Activated naive CD4-positive, alpha-beta T cell treated with anti-CD3 and anti-CD28 coated beads, Interleukin-2, amount 50 U/mL, for 16 hours (primary cell): ENCODE measurements at regions not wholly inside any gene's neighbourhood (a gene's known extent, or its start where the extent isn't known, plus 50 kb on each side); places are given as distances from the start of the nearest gene placed in this dataset.
"Not testable (repeated sequence)": the region's sequence is repeated elsewhere in the genome, so short reads cannot be mapped to it uniquely, and the experiment has no call there.

Experiments used
- DNase-seq: peaks from one replicate; pipeline ENCODE4 v3.0.0-alpha.2; 2020

- no peak for DNase-seq
These were observed 322.9 kb downstream of the SETD4 start for GRCh38 chr21:35737449-35737848.

- DNase-seq: no peak
These were observed 327.5 kb downstream of the SETD4 start for GRCh38 chr21:35732788-35733187.

- DNase-seq: no peak
These were observed 330.0 kb downstream of the SETD4 start for GRCh38 chr21:35730325-35730724.

- DNase-seq: no peak
These were observed 332.5 kb downstream of the SETD4 start for GRCh38 chr21:35727830-35728229.

- DNase-seq: no peak
These were observed 336.2 kb downstream of the SETD4 start for GRCh38 chr21:35724156-35724555.

- no peak for DNase-seq
These were observed 338.6 kb downstream of the SETD4 start for GRCh38 chr21:35721701-35722100.

GRCh38 chr21:35720208-35720731 is 340.1 kb downstream of the SETD4 start:
- no peak for DNase-seq

GRCh38 chr21:35719080-35719479 is 341.2 kb downstream of the SETD4 start:
- DNase-seq: no peak

- DNase-seq: no peak
These were observed 343.3 kb downstream of the SETD4 start for GRCh38 chr21:35716876-35717565.

GRCh38 chr21:35713914-35714313 is 346.4 kb downstream of the SETD4 start:
- no peak for DNase-seq

GRCh38 chr21:35711661-35712060 is 348.7 kb downstream of the SETD4 start:
- DNase-seq: no peak

GRCh38 chr21:35711213-35711612 is 349.1 kb downstream of the SETD4 start:
- no peak for DNase-seq

GRCh38 chr21:35709990-35710389 is 350.3 kb downstream of the SETD4 start:
- DNase-seq: not testable (repeated sequence)

- DNase-seq: no peak
These were observed 354.4 kb downstream of the SETD4 start for GRCh38 chr21:35705888-35706287.

GRCh38 chr21:35705237-35705887 is 355.0 kb downstream of the SETD4 start:
- no peak for DNase-seq

- no peak for DNase-seq
These were observed 356.6 kb downstream of the SETD4 start for GRCh38 chr21:35703704-35704103.

GRCh38 chr21:35699361-35699760 is 361.0 kb downstream of the SETD4 start:
- DNase-seq: no peak

- no peak for DNase-seq
These were observed 363.0 kb downstream of the SETD4 start for GRCh38 chr21:35697321-35697808.

- no peak for DNase-seq
These were observed 363.7 kb downstream of the SETD4 start for GRCh38 chr21:35696644-35697043.

- DNase-seq: no peak
These were observed 368.0 kb downstream of the SETD4 start for GRCh38 chr21:35692311-35692710.

- DNase-seq: no peak
These were observed 369.9 kb downstream of the SETD4 start for GRCh38 chr21:35690436-35690835.

- no peak for DNase-seq
These were observed 374.2 kb downstream of the SETD4 start for GRCh38 chr21:35686156-35686555.

GRCh38 chr21:35683664-35684304 is 376.5 kb downstream of the SETD4 start:
- DNase-seq: no peak
